GM12864 (cell line): ENCODE measurements at regions not wholly inside any gene's neighbourhood (a gene's known extent, or its start where the extent isn't known, plus 50 kb on each side); places are given as distances from the start of the nearest gene placed in this dataset.

ENCODE experiments used
- DNase-seq: peaks from one replicate; pipeline ENCODE4 v3.0.0-alpha.2; 2011; ENCODE audit warnings: low read depth
- H3K4me3 ChIP-seq: 2 replicates; pipeline ENCODE4 v1.5.1; 2011; ENCODE audit warnings: mild to moderate bottlenecking, low read depth, low read length, control low read depth
- CTCF ChIP-seq: IDR thresholded peaks from 2 replicates; pipeline ENCODE4 v1.5.1; 2011; ENCODE audit warnings: low read depth, mild to moderate bottlenecking, moderate library complexity, low read length, control low read depth, inconsistent platforms; ENCODE audit errors: missing control alignments

- H3K4me3 ChIP-seq, result no peak overlapping the region
- TF ChIP-seq CTCF, result no peak
- DNase-seq, result no peak
Measured at GRCh38 chr4:59400334-59400733, 1799.8 kb upstream of the ADGRL3 start.

- DNase-seq, result no peak
- no peak overlapping the region for H3K4me3 ChIP-seq
- TF ChIP-seq CTCF, result no peak
Measured at GRCh38 chr4:59409647-59410046, 1790.5 kb upstream of the ADGRL3 start.

GRCh38 chr4:59412739-59413138, 1787.4 kb upstream of the ADGRL3 start:
- H3K4me3 ChIP-seq, result no peak overlapping the region
- TF ChIP-seq CTCF, result no peak
- no peak for DNase-seq

GRCh38 chr4:59455751-59456150, 1744.4 kb upstream of the ADGRL3 start:
- DNase-seq, result no peak
- no peak overlapping the region for H3K4me3 ChIP-seq
- TF ChIP-seq CTCF, result no peak

- H3K4me3 ChIP-seq, result no peak overlapping the region
- no peak for DNase-seq
- no peak for TF ChIP-seq CTCF
Measured at GRCh38 chr4:59457576-59457975, 1742.5 kb upstream of the ADGRL3 start.

- H3K4me3 ChIP-seq, result no peak overlapping the region
- no peak for TF ChIP-seq CTCF
- DNase-seq, result no peak
Measured at GRCh38 chr4:59484944-59485343, 1715.2 kb upstream of the ADGRL3 start.

- TF ChIP-seq CTCF, result no peak
- H3K4me3 ChIP-seq, result no peak overlapping the region
- DNase-seq, result no peak
Measured at GRCh38 chr4:59500103-59500502, 1700.0 kb upstream of the ADGRL3 start.
